ENCODE measurements at regions not wholly inside any gene's neighbourhood (a gene's known extent, or its start where the extent isn't known, plus 50 kb on each side); places are given as distances from the start of the nearest gene placed in this dataset.

DNA sequence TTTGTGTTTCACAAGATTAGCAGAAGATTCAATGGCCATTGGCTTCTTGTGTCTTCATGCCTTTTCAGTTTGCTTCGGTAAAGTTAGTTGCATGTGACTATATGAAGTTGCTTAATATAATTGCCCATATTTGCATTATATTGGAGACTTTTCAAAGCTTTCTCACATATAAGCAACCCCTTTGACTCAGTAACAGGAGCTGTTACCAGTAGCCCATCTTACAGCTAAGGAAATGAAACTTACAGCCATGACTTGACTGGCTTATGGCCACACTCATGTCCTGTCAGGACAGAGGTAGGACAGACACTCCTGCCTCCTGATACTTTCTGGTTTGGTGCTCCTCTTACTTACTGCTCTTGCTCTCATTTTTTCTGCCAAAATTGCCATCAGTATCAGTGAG lies 1082.1 kb downstream of the BCL11B start (continued):
- TF ChIP-seq, protein P1, sequence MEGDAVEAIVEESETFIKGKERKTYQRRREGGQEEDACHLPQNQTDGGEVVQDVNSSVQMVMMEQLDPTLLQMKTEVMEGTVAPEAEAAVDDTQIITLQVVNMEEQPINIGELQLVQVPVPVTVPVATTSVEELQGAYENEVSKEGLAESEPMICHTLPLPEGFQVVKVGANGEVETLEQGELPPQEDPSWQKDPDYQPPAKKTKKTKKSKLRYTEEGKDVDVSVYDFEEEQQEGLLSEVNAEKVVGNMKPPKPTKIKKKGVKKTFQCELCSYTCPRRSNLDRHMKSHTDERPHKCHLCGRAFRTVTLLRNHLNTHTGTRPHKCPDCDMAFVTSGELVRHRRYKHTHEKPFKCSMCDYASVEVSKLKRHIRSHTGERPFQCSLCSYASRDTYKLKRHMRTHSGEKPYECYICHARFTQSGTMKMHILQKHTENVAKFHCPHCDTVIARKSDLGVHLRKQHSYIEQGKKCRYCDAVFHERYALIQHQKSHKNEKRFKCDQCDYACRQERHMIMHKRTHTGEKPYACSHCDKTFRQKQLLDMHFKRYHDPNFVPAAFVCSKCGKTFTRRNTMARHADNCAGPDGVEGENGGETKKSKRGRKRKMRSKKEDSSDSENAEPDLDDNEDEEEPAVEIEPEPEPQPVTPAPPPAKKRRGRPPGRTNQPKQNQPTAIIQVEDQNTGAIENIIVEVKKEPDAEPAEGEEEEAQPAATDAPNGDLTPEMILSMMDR (IDR thresholded peaks at IDR 0.05) = no peak
- TF ChIP-seq SIN3A (IDR thresholded peaks at IDR 0.05; ENCODE audit: borderline replicate concordance, low read depth, low read length) = no peak

DNA sequence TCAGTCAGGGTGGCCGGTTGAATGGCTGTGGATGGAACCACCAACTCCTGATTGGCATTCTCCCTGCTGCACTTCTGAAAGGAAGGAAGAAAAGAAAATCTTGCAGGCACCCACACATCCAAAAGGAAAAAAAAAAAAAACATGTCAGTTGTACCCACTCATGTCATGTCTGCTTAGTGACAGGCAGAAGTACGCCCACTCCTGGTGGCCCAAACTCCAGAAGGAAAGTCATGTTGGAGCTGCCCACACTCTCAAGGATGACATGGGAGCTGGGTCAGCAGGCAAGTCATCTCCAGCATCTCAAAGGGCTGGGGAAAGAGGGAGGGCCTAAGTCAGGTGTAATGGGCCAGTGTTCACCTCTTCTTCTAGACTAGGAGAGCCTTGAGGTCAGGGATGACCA lies 1079.1 kb downstream of the BCL11B start:
- no peak overlapping the region for H3K4me3 ChIP-seq (ENCODE audit: low read depth in 2 of 2, low read length in 1 of 2)
- no peak overlapping the region for H3K27ac ChIP-seq (ENCODE audit: low read depth in 2 of 2, low read length in 1 of 2)
- no peak for DNase-seq
- H3K4me1 ChIP-seq (ENCODE audit: control insufficient read depth in 1 of 2, insufficient read depth in 2 of 2, low read depth in 1 of 2, low read length in 1 of 2) = no peaks in the 10 kb centered on the region
- H3K9me2 ChIP-seq = no peaks in the 10 kb centered on the region
- no peaks in the 10 kb centered on the region for H3K9me3 ChIP-seq
- no peaks in the 10 kb centered on the region for H3K27me3 ChIP-seq (ENCODE audit: insufficient read depth)
- ChIA-PET CTCF (interaction anchor here (0.7 kb wide), 1 partner anchor 117 kb away, joined by 3 read pairs; no protein-coding TSS in a partner anchor), POLR2A (no interaction called here)
- H2AFZ ChIP-seq (ENCODE audit: low read depth) = no peak overlapping the region
- no peaks in the 10 kb centered on the region for H4K20me1 ChIP-seq (ENCODE audit: insufficient read depth)
- WGBS (ENCODE audit: low lambda C conversion rate) = 7% methylated on average over 2 of the region's 2 CpGs
- no peak overlapping the region for H3K9ac ChIP-seq
- no peaks in the 10 kb centered on the region for H3K79me2 ChIP-seq (ENCODE audit: insufficient read depth)
- no peaks in the 10 kb centered on the region for H3K36me3 ChIP-seq (replicated peaks in 1 of 2; ENCODE audit: control insufficient read depth in 1 of 2, insufficient read depth in 2 of 2, low read length in 1 of 2)
- H3F3A ChIP-seq (replicated peaks; ENCODE audit: insufficient read depth) = no peaks in the 10 kb centered on the region
- no peak for TF ChIP-seq EP300 (IDR thresholded peaks at IDR 0.05; ENCODE audit: borderline replicate concordance in 1 of 2, low read depth in 1 of 2, low read length in 1 of 2)
- TF ChIP-seq EZH2phosphoT487 (IDR thresholded peaks at IDR 0.05; ENCODE audit: borderline replicate concordance, low read depth) = no peak
- TF ChIP-seq, protein P2, sequence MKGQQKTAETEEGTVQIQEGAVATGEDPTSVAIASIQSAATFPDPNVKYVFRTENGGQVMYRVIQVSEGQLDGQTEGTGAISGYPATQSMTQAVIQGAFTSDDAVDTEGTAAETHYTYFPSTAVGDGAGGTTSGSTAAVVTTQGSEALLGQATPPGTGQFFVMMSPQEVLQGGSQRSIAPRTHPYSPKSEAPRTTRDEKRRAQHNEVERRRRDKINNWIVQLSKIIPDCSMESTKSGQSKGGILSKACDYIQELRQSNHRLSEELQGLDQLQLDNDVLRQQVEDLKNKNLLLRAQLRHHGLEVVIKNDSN (IDR thresholded peaks at IDR 0.05; ENCODE audit: borderline replicate concordance, low read depth) = no peak
- no peak for TF ChIP-seq RCOR1 (IDR thresholded peaks at IDR 0.05; ENCODE audit: low read length)
- TF ChIP-seq, protein P3, sequence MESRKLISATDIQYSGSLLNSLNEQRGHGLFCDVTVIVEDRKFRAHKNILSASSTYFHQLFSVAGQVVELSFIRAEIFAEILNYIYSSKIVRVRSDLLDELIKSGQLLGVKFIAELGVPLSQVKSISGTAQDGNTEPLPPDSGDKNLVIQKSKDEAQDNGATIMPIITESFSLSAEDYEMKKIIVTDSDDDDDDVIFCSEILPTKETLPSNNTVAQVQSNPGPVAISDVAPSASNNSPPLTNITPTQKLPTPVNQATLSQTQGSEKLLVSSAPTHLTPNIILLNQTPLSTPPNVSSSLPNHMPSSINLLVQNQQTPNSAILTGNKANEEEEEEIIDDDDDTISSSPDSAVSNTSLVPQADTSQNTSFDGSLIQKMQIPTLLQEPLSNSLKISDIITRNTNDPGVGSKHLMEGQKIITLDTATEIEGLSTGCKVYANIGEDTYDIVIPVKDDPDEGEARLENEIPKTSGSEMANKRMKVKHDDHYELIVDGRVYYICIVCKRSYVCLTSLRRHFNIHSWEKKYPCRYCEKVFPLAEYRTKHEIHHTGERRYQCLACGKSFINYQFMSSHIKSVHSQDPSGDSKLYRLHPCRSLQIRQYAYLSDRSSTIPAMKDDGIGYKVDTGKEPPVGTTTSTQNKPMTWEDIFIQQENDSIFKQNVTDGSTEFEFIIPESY (IDR thresholded peaks at IDR 0.05; ENCODE audit: borderline replicate concordance, low read depth) = no peak
- no peak for TF ChIP-seq CHD2 (IDR thresholded peaks at IDR 0.05; ENCODE audit: low read length, partially characterized antibody)
- TF ChIP-seq, protein P4, sequence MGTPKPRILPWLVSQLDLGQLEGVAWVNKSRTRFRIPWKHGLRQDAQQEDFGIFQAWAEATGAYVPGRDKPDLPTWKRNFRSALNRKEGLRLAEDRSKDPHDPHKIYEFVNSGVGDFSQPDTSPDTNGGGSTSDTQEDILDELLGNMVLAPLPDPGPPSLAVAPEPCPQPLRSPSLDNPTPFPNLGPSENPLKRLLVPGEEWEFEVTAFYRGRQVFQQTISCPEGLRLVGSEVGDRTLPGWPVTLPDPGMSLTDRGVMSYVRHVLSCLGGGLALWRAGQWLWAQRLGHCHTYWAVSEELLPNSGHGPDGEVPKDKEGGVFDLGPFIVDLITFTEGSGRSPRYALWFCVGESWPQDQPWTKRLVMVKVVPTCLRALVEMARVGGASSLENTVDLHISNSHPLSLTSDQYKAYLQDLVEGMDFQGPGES (IDR thresholded peaks at IDR 0.05; ENCODE audit: low read depth, low read length) = no peak
- TF ChIP-seq POLR2AphosphoS5 (IDR thresholded peaks at IDR 0.05; ENCODE audit: low read depth, low read length) = no peak
- no peak for TF ChIP-seq FOXJ3 (CRISPR knock-in tag; IDR thresholded peaks at IDR 0.05)
- TF ChIP-seq TAF1 (IDR thresholded peaks at IDR 0.05; ENCODE audit: borderline replicate concordance, low read depth, low read length) = no peak
- TF ChIP-seq YY1 (IDR thresholded peaks at IDR 0.05; ENCODE audit: low read depth) = no peak
- TF ChIP-seq SIN3A (IDR thresholded peaks at IDR 0.05; ENCODE audit: borderline replicate concordance, low read depth, low read length) = no peak
- no peak for TF ChIP-seq RFX5 (IDR thresholded peaks at IDR 0.05; ENCODE audit: low read length)
- H3K4me2 ChIP-seq = no peak overlapping the region

Data from SK-N-SH (cell line).